ENCODE measurements at regions not wholly inside any gene's neighbourhood (a gene's known extent, or its start where the extent isn't known, plus 50 kb on each side); places are given as distances from the start of the nearest gene placed in this dataset.

DNA sequence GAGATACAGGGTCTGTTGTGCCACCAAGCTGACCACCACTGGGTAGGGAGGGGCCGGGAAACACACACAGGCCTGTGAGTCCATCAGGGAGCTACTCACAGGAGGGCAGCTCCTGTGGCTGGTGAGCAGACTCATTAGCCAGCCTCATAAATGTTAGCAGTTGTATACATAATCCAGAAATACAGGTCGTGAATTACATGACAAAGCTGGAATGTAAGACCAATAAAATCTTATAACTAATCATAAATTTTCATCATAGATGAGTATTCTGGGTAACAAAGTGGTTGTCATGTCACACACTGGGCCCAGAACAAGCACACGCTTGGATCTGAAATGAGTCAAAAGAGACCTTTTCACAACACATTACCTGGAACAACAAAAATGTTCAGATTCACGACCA is 642.6 kb upstream of the AUTS2 start:
- Histone ChIP-seq H3K4me3 (no peak overlapping the region), H3K27ac (no peak overlapping the region), H3K4me1 (no peaks in the 10 kb centered on the region), H3K9me3 (no peaks in the 10 kb centered on the region), H3K27me3 (no peaks in the 10 kb centered on the region), H3K36me3 (no peaks in the 10 kb centered on the region)
- no peak for TF ChIP-seq EP300 (IDR thresholded peaks at IDR 0.05)
- TF ChIP-seq POLR2AphosphoS5 (IDR thresholded peaks at IDR 0.05) = no peak
- TF ChIP-seq POLR2A (IDR thresholded peaks at IDR 0.05) = no peak
- TF ChIP-seq, protein P1, sequence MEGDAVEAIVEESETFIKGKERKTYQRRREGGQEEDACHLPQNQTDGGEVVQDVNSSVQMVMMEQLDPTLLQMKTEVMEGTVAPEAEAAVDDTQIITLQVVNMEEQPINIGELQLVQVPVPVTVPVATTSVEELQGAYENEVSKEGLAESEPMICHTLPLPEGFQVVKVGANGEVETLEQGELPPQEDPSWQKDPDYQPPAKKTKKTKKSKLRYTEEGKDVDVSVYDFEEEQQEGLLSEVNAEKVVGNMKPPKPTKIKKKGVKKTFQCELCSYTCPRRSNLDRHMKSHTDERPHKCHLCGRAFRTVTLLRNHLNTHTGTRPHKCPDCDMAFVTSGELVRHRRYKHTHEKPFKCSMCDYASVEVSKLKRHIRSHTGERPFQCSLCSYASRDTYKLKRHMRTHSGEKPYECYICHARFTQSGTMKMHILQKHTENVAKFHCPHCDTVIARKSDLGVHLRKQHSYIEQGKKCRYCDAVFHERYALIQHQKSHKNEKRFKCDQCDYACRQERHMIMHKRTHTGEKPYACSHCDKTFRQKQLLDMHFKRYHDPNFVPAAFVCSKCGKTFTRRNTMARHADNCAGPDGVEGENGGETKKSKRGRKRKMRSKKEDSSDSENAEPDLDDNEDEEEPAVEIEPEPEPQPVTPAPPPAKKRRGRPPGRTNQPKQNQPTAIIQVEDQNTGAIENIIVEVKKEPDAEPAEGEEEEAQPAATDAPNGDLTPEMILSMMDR (IDR thresholded peaks at IDR 0.05) = no peak
- DNase-seq (ENCODE audit: low spot score in 2 of 2) = no peak
- 81% methylated on average over 4 of the region's 4 CpGs for WGBS

DNA sequence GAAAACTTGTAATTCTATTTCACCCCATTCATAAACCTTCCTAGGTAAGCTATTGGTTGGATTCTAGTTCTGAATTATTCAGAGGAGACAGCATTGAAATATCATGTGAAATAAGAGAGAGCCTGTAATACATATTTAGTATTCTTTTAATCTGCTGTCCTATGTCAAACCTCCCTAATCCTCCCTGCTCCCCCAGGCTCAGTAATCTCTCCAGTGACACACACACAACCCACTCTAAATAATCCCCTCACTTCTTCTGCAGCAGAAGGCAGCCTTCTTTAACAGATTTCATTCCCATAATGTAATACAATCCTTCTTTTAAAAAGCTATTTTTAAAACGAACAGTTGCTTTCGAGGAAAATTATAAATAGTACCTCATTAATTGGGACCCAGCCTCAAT is 639.7 kb upstream of the AUTS2 start:
- Histone ChIP-seq H3K36me3 (no peaks in the 10 kb centered on the region), H3K27me3 (no peaks in the 10 kb centered on the region), H3K4me1 (no peaks in the 10 kb centered on the region), H3K27ac (no peak overlapping the region), H3K4me3 (no peak overlapping the region), H3K9me3 (no peaks in the 10 kb centered on the region)
- TF ChIP-seq, protein P1 (IDR thresholded peaks at IDR 0.05) = no peak
- TF ChIP-seq POLR2AphosphoS5 (IDR thresholded peaks at IDR 0.05) (no peak), POLR2A (IDR thresholded peaks at IDR 0.05) (no peak), EP300 (IDR thresholded peaks at IDR 0.05) (no peak)
- 42% methylated on average over 2 of the region's 2 CpGs for WGBS
- DNase-seq (ENCODE audit: low spot score in 2 of 2) = no peak

DNA sequence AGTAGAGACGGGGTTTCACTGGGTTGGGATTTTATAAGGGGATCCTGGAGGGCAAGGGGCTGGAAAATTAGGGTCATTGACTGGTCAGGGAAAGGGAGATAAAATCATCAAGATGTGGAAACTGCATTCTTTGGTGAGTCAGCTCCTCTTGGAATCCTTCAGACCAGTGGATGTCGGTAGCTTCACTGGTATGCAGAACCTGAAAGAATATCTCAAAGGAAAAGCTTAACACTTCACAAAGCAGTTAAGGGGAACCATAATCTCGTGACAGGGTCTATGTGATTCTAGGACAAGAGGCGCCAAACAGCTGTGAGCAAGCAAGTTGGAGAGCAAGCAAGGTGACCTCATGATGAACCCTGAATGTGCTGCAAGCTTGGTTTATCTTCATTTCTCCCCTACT is 634.7 kb upstream of the AUTS2 start:
- TF ChIP-seq EP300 (IDR thresholded peaks at IDR 0.05) (no peak), POLR2A (IDR thresholded peaks at IDR 0.05) (no peak), POLR2AphosphoS5 (IDR thresholded peaks at IDR 0.05) (no peak)
- TF ChIP-seq, protein P1 (IDR thresholded peaks at IDR 0.05) = no peak
- Histone ChIP-seq H3K36me3 (no peaks in the 10 kb centered on the region), H3K27me3 (no peaks in the 10 kb centered on the region), H3K4me1 (no peaks in the 10 kb centered on the region), H3K9me3 (no peaks in the 10 kb centered on the region), H3K27ac (no peak overlapping the region), H3K4me3 (no peak overlapping the region)
- DNase-seq (ENCODE audit: low spot score in 2 of 2) = no peak
- WGBS = 67% methylated on average over 4 of the region's 4 CpGs

DNA sequence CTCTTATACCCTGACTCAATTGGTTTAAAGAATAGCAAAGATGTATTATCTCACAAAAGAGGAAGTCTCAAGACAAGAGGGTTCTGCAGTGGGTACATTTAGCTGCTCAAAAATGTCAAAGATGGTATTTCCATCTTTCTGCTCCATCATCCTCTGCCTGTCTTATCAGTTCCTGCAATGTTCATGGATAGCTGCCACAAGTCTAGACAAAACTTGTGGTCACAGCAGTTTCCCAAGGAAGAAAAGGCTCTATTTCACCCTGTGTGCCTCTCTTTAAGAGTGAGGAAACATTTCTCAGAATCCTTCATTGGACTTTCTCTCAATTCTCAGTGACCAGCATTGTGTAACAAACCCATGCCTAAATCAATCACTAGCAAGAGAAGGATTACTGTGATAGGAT is 634.2 kb upstream of the AUTS2 start:
- Histone ChIP-seq H3K4me3 (no peak overlapping the region), H3K9me3 (no peaks in the 10 kb centered on the region), H3K27ac (no peak overlapping the region), H3K36me3 (no peaks in the 10 kb centered on the region), H3K4me1 (no peaks in the 10 kb centered on the region), H3K27me3 (no peaks in the 10 kb centered on the region)
- no peak for DNase-seq (ENCODE audit: low spot score in 2 of 2)
- TF ChIP-seq EP300 (IDR thresholded peaks at IDR 0.05) = no peak
- no peak for TF ChIP-seq POLR2AphosphoS5 (IDR thresholded peaks at IDR 0.05)
- TF ChIP-seq, protein P1 (IDR thresholded peaks at IDR 0.05) = no peak
- no peak for TF ChIP-seq POLR2A (IDR thresholded peaks at IDR 0.05)

DNA sequence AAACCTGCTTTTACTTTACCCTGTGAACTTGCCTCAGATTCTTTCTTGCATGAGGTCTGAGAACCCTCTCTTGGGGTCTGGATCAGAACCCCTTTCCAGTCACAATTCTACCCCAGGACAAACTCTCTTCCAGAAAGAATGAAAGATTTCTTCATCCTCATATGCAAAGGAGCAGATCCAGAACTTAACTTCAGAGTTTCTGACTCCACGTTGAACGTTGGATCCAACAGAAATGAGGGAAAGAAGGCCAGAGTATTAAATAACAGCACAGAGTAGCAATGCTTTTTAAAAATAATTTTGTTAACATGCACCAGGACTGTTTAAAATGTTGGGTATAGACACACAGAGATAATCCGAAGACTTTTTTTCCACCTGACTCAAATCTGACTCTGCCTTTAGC is 632.9 kb upstream of the AUTS2 start:
- no peak overlapping the region for H3K4me3 ChIP-seq
- WGBS = 63% methylated on average over 3 of the region's 3 CpGs
- H3K27me3 ChIP-seq = no peaks in the 10 kb centered on the region
- no peaks in the 10 kb centered on the region for H3K36me3 ChIP-seq
- H3K27ac ChIP-seq = no peak overlapping the region
- no peak for TF ChIP-seq EP300 (IDR thresholded peaks at IDR 0.05)
- DNase-seq (ENCODE audit: low spot score in 2 of 2) = no peak
- no peaks in the 10 kb centered on the region for H3K4me1 ChIP-seq
- H3K9me3 ChIP-seq = no peaks in the 10 kb centered on the region

DNA sequence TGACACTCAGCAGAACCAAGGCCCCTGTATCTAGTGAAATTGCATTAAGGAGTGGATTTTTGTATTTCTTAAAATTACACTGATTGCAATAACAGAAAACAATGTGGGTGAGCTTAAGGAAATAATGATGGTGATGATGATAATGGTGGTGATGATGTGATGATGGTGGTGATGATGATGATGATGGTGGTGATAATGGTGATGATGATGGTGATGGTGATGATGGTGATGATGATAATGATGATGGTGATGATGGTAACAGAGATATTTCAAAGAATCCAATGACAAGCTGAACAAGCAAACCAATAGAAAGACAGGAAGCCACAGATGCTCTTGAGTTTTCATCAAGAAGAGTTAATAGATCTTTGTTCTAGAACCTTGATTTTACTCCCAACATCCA is 630.7 kb upstream of the AUTS2 start:
- Histone ChIP-seq H3K36me3 (no peaks in the 10 kb centered on the region), H3K9me3 (no peaks in the 10 kb centered on the region), H3K27ac (no peak overlapping the region), H3K4me1 (no peaks in the 10 kb centered on the region), H3K27me3 (no peaks in the 10 kb centered on the region), H3K4me3 (no peak overlapping the region)
- DNase-seq (ENCODE audit: low spot score in 2 of 2) = no peak
- TF ChIP-seq, protein P1 (IDR thresholded peaks at IDR 0.05) = no peak
- TF ChIP-seq EP300 (IDR thresholded peaks at IDR 0.05) (no peak), POLR2AphosphoS5 (IDR thresholded peaks at IDR 0.05) (no peak), POLR2A (IDR thresholded peaks at IDR 0.05) (no peak)
